GM11168 (cell line): ENCODE measurements at regions not wholly inside any gene's neighbourhood (a gene's known extent, or its start where the extent isn't known, plus 50 kb on each side); places are given as distances from the start of the nearest gene placed in this dataset.

Experiments used
- in situ Hi-C: fragments of 300-500 bp; cut with MboI; formaldehyde crosslinking; loops from one replicate; pipeline ENCODE4 v1.12.0; 2022; ENCODE audit warnings: low sequenced_read_pairs; ENCODE audit not compliant: unreplicated experiment

- in situ Hi-C loops = loop anchor here (25.0 kb wide), 1 partner anchor 344 kb away; no protein-coding TSS in a partner anchor
Observed at GRCh38 chr14:65268594-65268993, 143.9 kb upstream of the FUT8 start.

- in situ Hi-C loops = loop anchor here (25.0 kb wide), 1 partner anchor 343 kb away; no protein-coding TSS in a partner anchor
Observed at GRCh38 chr14:65269732-65270131, 142.8 kb upstream of the FUT8 start.

- in situ Hi-C loops = no loop called here
Observed at GRCh38 chr14:65277027-65277426, 135.5 kb upstream of the FUT8 start.

- in situ Hi-C loops = no loop called here
Observed at GRCh38 chr14:65277580-65278270, 134.8 kb upstream of the FUT8 start.

GRCh38 chr14:65278589-65278988 lies 133.9 kb upstream of the FUT8 start:
- in situ Hi-C loops = no loop called here

GRCh38 chr14:65279510-65279909 lies 133.0 kb upstream of the FUT8 start:
- in situ Hi-C loops = no loop called here

GRCh38 chr14:65279958-65280357 lies 132.6 kb upstream of the FUT8 start:
- in situ Hi-C loops = loop anchor here (10.0 kb wide), 1 partner anchor 115 kb away; no protein-coding TSS in a partner anchor

- in situ Hi-C loops = loop anchor here (10.0 kb wide), 1 partner anchor 116 kb away; no protein-coding TSS in a partner anchor
Observed at GRCh38 chr14:65280653-65281052, 131.9 kb upstream of the FUT8 start.

GRCh38 chr14:65281991-65282895 lies 130.3 kb upstream of the FUT8 start:
- in situ Hi-C loops = loop anchor here (10.0 kb wide), 1 partner anchor 117 kb away; no protein-coding TSS in a partner anchor

- in situ Hi-C loops = loop anchor here (10.0 kb wide), 1 partner anchor 118 kb away; no protein-coding TSS in a partner anchor
Observed at GRCh38 chr14:65282896-65283253, 129.7 kb upstream of the FUT8 start.

GRCh38 chr14:65286443-65286842 lies 126.1 kb upstream of the FUT8 start:
- in situ Hi-C loops = loop anchor here (10.0 kb wide), 1 partner anchor 122 kb away; no protein-coding TSS in a partner anchor

GRCh38 chr14:65287264-65288131 lies 125.0 kb upstream of the FUT8 start:
- in situ Hi-C loops = loop anchor here (10.0 kb wide), 1 partner anchor 123 kb away; no protein-coding TSS in a partner anchor

GRCh38 chr14:65290830-65291229 lies 121.7 kb upstream of the FUT8 start:
- in situ Hi-C loops = no loop called here

- in situ Hi-C loops = no loop called here
Observed at GRCh38 chr14:65291531-65291930, 121.0 kb upstream of the FUT8 start.

- in situ Hi-C loops = loop anchor here (5.0 kb wide), 1 partner anchor 112 kb away; no protein-coding TSS in a partner anchor
Observed at GRCh38 chr14:65294816-65295215, 117.7 kb upstream of the FUT8 start.

GRCh38 chr14:65296402-65296801 lies 116.1 kb upstream of the FUT8 start:
- in situ Hi-C loops = loop anchor here (5.0 kb wide), 1 partner anchor 111 kb away; no protein-coding TSS in a partner anchor

- in situ Hi-C loops = loop anchor here (5.0 kb wide), 1 partner anchor 110 kb away; no protein-coding TSS in a partner anchor
Observed at GRCh38 chr14:65296876-65297275, 115.7 kb upstream of the FUT8 start.

GRCh38 chr14:65297744-65298143 lies 114.8 kb upstream of the FUT8 start:
- in situ Hi-C loops = loop anchor here (5.0 kb wide), 1 partner anchor 110 kb away; no protein-coding TSS in a partner anchor

- in situ Hi-C loops = loop anchor here (5.0 kb wide), 1 partner anchor 107 kb away; no protein-coding TSS in a partner anchor
Observed at GRCh38 chr14:65299826-65300225, 112.7 kb upstream of the FUT8 start.
